ENCODE measurements at regions not wholly inside any gene's neighbourhood (a gene's known extent, or its start where the extent isn't known, plus 50 kb on each side); places are given as distances from the start of the nearest gene placed in this dataset.

DNA sequence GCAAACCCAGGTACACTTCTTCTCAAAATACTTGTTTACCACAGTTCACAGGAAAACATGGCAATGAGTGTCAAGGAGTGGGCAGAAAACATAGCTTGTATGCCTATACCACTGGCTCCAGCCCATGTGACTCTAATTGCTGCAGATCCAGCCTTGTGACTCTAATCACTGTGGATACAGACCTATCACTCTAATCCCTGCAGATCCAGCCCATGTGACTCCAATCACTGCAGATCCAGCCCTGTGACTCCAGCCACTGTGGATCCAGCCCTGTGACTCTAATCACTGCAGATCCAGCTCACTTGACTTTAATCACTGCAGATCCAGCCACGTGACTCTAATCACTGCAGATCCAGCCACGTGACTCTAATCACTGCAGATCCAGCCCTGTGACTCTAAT lies 366.3 kb upstream of the IRX4 start:
- WGBS, 2 experiments (ENCODE audit: extremely low coverage in 1 of 2, insufficient coverage in 1 of 2, insufficient read length in 1 of 2, insufficient replicate concordance in 2 of 2, low coverage in 1 of 2, low lambda C conversion rate in 2 of 2, missing lambda C conversion rate in 1 of 2): 95% methylated on average over 2 of the region's 2 CpGs; no CpG with 5 or more reads in 1 of the 2 experiments
- CTCF ChIA-PET (ENCODE audit: partially characterized antibody): no interaction called here
- FAIRE-seq (no peak), DNase-seq (ENCODE audit: low read depth in 1 of 2, low spot score in 2 of 2) (no peak)
- Histone ChIP-seq H3K23ac (ENCODE audit: insufficient read length) (no peak overlapping the region), H3K27me3 (replicated peaks in 1 of 4; ENCODE audit: control insufficient read depth in 3 of 4, extremely low read depth in 1 of 4, insufficient read depth in 3 of 4, low read length in 3 of 4) (no peaks in the 10 kb centered on the region), H2BK120ac (replicated peaks; ENCODE audit: low read depth, low read length) (no peak overlapping the region), H2BK20ac (ENCODE audit: low read length) (no peak overlapping the region), H3K4me2 (ENCODE audit: insufficient read depth in 1 of 2, low read depth in 2 of 2, low read length in 2 of 2) (no peak overlapping the region), H2AK5ac (ENCODE audit: low read depth, low read length) (no peak overlapping the region), H3K36me3 (ENCODE audit: control insufficient read depth in 2 of 4, insufficient read depth in 4 of 4, low read length in 3 of 4) (no peaks in the 10 kb centered on the region), H3K9me3 (ENCODE audit: insufficient read depth in 2 of 2, low read depth in 1 of 2, low read length in 1 of 2) (peaks cover 4 to 5% of the 10 kb centered on the region in 2 experiments; a peak in 1 of 4 replicates), H2BK5ac (ENCODE audit: low read depth, low read length) (no peak overlapping the region), H2BK15ac (ENCODE audit: low read length) (no peak overlapping the region), H3K18ac (ENCODE audit: extremely low read depth, low read length) (no peak overlapping the region), H3K4me1 (replicated peaks in 1 of 4; ENCODE audit: control insufficient read depth in 3 of 4, insufficient read depth in 4 of 4, low read length in 3 of 4) (no peaks in the 10 kb centered on the region), H4K5ac (ENCODE audit: insufficient read length, low read depth, low read length) (no peak overlapping the region), H3K56ac (replicated peaks; ENCODE audit: insufficient read length, low read depth, low read length) (no peak overlapping the region), H3K23me2 (ENCODE audit: low read depth, low read length) (no peaks in the 10 kb centered on the region), H2AFZ (ENCODE audit: low read length) (no peak overlapping the region), H4K8ac (ENCODE audit: extremely low read depth, insufficient read depth, low read length) (no peak overlapping the region), H3K4ac (replicated peaks; ENCODE audit: insufficient read length, low read depth, low read length) (no peak overlapping the region), H3K27ac (ENCODE audit: low read depth, low read length) (no peak overlapping the region), H2BK12ac (ENCODE audit: low read depth, low read length) (no peak overlapping the region), H3K4me3 (ENCODE audit: extremely low read depth in 1 of 4, insufficient read depth in 2 of 4, low read depth in 3 of 4, low read length in 4 of 4) (no peak overlapping the region), H4K20me1 (replicated peaks in 1 of 2; ENCODE audit: control insufficient read depth in 1 of 2, insufficient read depth in 2 of 2, low read length in 2 of 2) (no peaks in the 10 kb centered on the region), H3K14ac (ENCODE audit: insufficient read length) (no peak overlapping the region), H3K9ac (replicated peaks in 1 of 4; ENCODE audit: extremely low read depth in 1 of 4, low read depth in 3 of 4, low read length in 3 of 4) (no peak overlapping the region), H3K79me2 (ENCODE audit: control insufficient read depth in 1 of 2, insufficient read depth in 2 of 2, low read length in 2 of 2) (no peaks in the 10 kb centered on the region), H4K91ac (replicated peaks; ENCODE audit: insufficient read length, low read length) (no peak overlapping the region), H3K79me1 (ENCODE audit: low read depth, low read length) (no peaks in the 10 kb centered on the region)
- POLR2A ChIA-PET (ENCODE audit: partially characterized antibody): interaction anchor here (0.6 kb wide), 1 partner anchor 69 kb away, joined by 3 read pairs; no protein-coding TSS in a partner anchor
- TF ChIP-seq NANOG (IDR thresholded peaks at IDR 0.05; ENCODE audit: insufficient read depth, low read depth, low read length, poor library complexity, severe bottlenecking): no peak
- TF ChIP-seq EGR1 (IDR thresholded peaks at IDR 0.05; ENCODE audit: borderline replicate concordance, low read depth, low read length): no peak
- TF ChIP-seq HDAC6 (IDR thresholded peaks at IDR 0.05; ENCODE audit: low read depth, low read length): no peak
- TF ChIP-seq GABPA (IDR thresholded peaks at IDR 0.05; ENCODE audit: borderline replicate concordance, insufficient read depth, low read length): no peak
- no peak for TF ChIP-seq CTBP2 (IDR thresholded peaks at IDR 0.05; ENCODE audit: borderline replicate concordance, insufficient read depth, insufficient read length, low read length)
- no peak for TF ChIP-seq CHD1 (IDR thresholded peaks at IDR 0.05; ENCODE audit: low read depth, low read length)
- no peak for TF ChIP-seq TAF7 (optimal IDR thresholded peaks at IDR 0.05; ENCODE audit: borderline replicate concordance, low read depth, low read length)
- TF ChIP-seq SIRT6 (IDR thresholded peaks at IDR 0.05; ENCODE audit: low read length): no peak
- no peak for TF ChIP-seq KDM5A (IDR thresholded peaks at IDR 0.05; ENCODE audit: low read length)
- TF ChIP-seq TAF1 (IDR thresholded peaks at IDR 0.05; ENCODE audit: low read depth, low read length): no peak
- TF ChIP-seq BRCA1 (IDR thresholded peaks at IDR 0.05; ENCODE audit: low read depth, low read length): no peak
- TF ChIP-seq SUZ12 (IDR thresholded peaks at IDR 0.05; ENCODE audit: low read length): no peak
- TF ChIP-seq, protein P1, sequence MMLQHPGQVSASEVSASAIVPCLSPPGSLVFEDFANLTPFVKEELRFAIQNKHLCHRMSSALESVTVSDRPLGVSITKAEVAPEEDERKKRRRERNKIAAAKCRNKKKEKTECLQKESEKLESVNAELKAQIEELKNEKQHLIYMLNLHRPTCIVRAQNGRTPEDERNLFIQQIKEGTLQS (IDR thresholded peaks at IDR 0.05; ENCODE audit: insufficient read depth, low read depth, low read length): no peak
- no peak for TF ChIP-seq RFX5 (IDR thresholded peaks at IDR 0.05; ENCODE audit: borderline replicate concordance, low read depth, low read length)
- TF ChIP-seq SP1 (IDR thresholded peaks at IDR 0.05; ENCODE audit: low read depth, low read length): no peak

Data from H1 (cell line).